Right lobe of liver (tissue), 6 donors: ENCODE measurements at regions not wholly inside any gene's neighbourhood (a gene's known extent, or its start where the extent isn't known, plus 50 kb on each side); places are given as distances from the start of the nearest gene placed in this dataset.

Source experiments
- ATAC-seq, 4 donors: fragments of 200-7000 bp; cut with Tn5 transposase; one replicate each; pipeline ENCODE4 v1.9.1; 2020; ENCODE audit warnings: mild to moderate bottlenecking in 4 of 4, moderate library complexity in 4 of 4
- DNase-seq, 3 donors: peaks; one replicate each; pipeline ENCODE4 v3.0.0-alpha.2; 2020
- H3K27ac ChIP-seq, 3 donors: fragments of 200-600 bp; one replicate each; pipeline ENCODE4 v1.8.0; 2022
- H3K27me3 ChIP-seq, 2 donors: fragments of 200-600 bp; one replicate each; pipeline ENCODE4 v1.8.0; 2022
- H3K36me3 ChIP-seq, 4 donors: fragments of 200-600 bp; sonication (generic) in 1 of 4; one replicate each; pipeline versions ENCODE4 v1.5.1 to v1.8.0; 2017 to 2022; ENCODE audit warnings: control low read depth in 1 of 4
- H3K4me1 ChIP-seq, 4 donors: fragments of 200-600 bp; sonication (generic) in 1 of 4; one replicate each; pipeline versions ENCODE4 v1.5.1 to v1.8.0; 2017 to 2022; ENCODE audit warnings: control low read depth in 1 of 4
- H3K4me3 ChIP-seq, 3 donors: fragments of 200-600 bp; one replicate each; pipeline ENCODE4 v1.8.0; 2022
- H3K9me3 ChIP-seq, 4 donors: fragments of 200-600 bp; sonication (generic) in 1 of 4; one replicate each; pipeline versions ENCODE4 v1.5.1 to v1.8.0; 2017 to 2022; ENCODE audit warnings: control low read depth in 1 of 4
- POLR2A ChIP-seq: fragments of 450-650 bp; IDR thresholded peaks from one replicate; pipeline ENCODE4 v1.6.1; 2017; ENCODE audit warnings: antibody characterized with exemption, mild to moderate bottlenecking
- WGBS: methylation state at CpG from one replicate; pipeline ENCODE4 v1.1.6; 2018; ENCODE audit warnings: low coverage, low lambda C conversion rate; ENCODE audit not compliant: insufficient coverage; ENCODE audit errors: missing lambda C conversion rate; 5-methylcytosine and 5-hydroxymethylcytosine counted together
- intact Hi-C, 2 donors: fragments of 100-400 bp; cut with DNase I; formaldehyde crosslinking; loops; one replicate each; pipeline versions ENCODE4 v1.11.2 to v1.14.1; 2022
- TF ChIP-seq, protein P1 (sequence below), 4 donors: fragments of 200-600 bp in 3 of 4; fragments of 450-650 bp in 1 of 4; IDR thresholded peaks; one replicate each; pipeline versions ENCODE4 v1.5.1 to v1.8.0; 2016 to 2022; ENCODE audit warnings: antibody characterized with exemption in 4 of 4, mild to moderate bottlenecking in 2 of 4
- donor health status: DM: no; HTN: yes; CAD: no.
- donor health status: DM: no; HTN: no; CAD: no.
- donor health status: DM: no; HTN: no; CAD: no.
- donor health status: DM: no; HTN: yes; CAD: no.
- donor health status: DM: no; HTN: yes; CAD: no.

DNA sequence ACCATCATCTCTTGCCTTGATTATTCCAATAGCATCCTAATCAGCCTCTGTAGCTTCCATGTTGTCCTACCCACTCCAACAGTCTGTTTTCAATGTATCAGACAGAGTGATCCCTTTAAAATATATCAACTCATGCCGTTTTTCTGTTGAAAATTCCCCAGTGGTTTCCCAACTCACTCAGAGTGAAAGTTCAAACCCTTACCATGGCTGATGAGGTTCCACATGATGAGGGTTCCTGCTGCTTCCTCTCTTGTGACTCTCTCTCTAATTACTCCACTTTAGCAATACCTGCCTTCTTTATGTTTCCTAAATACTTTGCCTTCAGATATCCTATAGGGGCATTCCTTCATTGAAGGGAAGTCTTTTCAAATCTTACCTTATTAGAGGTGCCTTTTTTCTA, 334.7 kb downstream of the PPP1R2C start:
- no peaks in the 10 kb centered on the region for H3K9me3 ChIP-seq
- TF ChIP-seq, protein P1, sequence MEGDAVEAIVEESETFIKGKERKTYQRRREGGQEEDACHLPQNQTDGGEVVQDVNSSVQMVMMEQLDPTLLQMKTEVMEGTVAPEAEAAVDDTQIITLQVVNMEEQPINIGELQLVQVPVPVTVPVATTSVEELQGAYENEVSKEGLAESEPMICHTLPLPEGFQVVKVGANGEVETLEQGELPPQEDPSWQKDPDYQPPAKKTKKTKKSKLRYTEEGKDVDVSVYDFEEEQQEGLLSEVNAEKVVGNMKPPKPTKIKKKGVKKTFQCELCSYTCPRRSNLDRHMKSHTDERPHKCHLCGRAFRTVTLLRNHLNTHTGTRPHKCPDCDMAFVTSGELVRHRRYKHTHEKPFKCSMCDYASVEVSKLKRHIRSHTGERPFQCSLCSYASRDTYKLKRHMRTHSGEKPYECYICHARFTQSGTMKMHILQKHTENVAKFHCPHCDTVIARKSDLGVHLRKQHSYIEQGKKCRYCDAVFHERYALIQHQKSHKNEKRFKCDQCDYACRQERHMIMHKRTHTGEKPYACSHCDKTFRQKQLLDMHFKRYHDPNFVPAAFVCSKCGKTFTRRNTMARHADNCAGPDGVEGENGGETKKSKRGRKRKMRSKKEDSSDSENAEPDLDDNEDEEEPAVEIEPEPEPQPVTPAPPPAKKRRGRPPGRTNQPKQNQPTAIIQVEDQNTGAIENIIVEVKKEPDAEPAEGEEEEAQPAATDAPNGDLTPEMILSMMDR (IDR thresholded peaks at IDR 0.05), result no peak
- no peak for TF ChIP-seq POLR2A
- intact Hi-C loops, result no loop called here

DNA sequence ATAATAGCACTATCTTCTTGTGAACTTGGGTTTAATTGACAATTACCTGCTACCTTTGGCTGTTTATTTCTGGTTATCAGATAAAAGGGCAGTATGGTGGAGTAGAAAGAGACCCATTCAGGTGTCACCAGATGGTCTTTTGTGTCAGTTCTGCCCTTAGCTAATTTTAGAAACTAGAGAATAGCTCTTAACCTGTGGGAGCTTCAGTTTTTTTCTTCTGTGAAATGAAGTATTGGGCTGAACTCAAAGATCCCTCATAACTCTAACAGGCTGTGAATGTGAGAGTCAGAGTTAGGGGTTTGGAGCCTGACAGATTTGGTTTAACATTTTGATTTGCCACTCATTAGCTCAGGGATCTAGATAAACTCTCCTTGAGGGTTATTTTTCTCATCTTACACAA, 335.2 kb downstream of the PPP1R2C start:
- intact Hi-C loops, result no loop called here
- no peaks in the 10 kb centered on the region for H3K9me3 ChIP-seq
- H3K27ac ChIP-seq, result no peak overlapping the region
- no peak overlapping the region for H3K4me3 ChIP-seq
- DNase-seq, result no peak
- H3K36me3 ChIP-seq, result no peaks in the 10 kb centered on the region
- H3K4me1 ChIP-seq, result no peaks in the 10 kb centered on the region
- no peaks in the 10 kb centered on the region for H3K27me3 ChIP-seq
- TF ChIP-seq POLR2A, result no peak
- TF ChIP-seq, protein P1 (IDR thresholded peaks at IDR 0.05), result no peak
- ATAC-seq, result no peak

More for the DNA sequence above, 334.7 kb downstream of the PPP1R2C start:
- WGBS, result 25% methylated on average over 1 of the region's 1 CpG
- H3K27me3 ChIP-seq, result no peaks in the 10 kb centered on the region
- ATAC-seq (no peak), DNase-seq (no peak)
- H3K4me1 ChIP-seq, result no peaks in the 10 kb centered on the region
- no peaks in the 10 kb centered on the region for H3K36me3 ChIP-seq
- H3K27ac ChIP-seq, result no peak overlapping the region
- H3K4me3 ChIP-seq, result no peak overlapping the region

DNA sequence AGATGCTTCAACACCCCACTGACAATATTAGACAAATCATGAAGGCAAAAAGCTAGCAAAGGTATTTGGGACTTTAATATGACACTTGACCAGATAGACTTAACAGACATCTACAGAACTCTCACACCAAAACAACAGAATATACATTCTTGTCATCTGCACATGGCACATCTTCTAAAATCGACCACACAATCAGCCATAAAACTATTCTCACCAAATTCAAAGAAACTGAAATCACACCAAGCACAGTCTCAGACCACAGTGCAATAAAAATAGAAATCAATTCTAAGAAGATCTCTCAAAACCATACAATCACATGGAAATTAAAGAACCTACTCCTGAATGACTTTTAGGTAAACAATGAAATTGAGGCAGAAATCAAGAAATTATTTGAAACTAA, 340.8 kb downstream of the PPP1R2C start:
- Histone ChIP-seq H3K27ac (no peak overlapping the region), H3K36me3 (no peaks in the 10 kb centered on the region), H3K27me3 (no peaks in the 10 kb centered on the region), H3K9me3 (no peaks in the 10 kb centered on the region), H3K4me3 (no peak overlapping the region), H3K4me1 (no peaks in the 10 kb centered on the region)
- ATAC-seq (no peak), DNase-seq (no peak)
- no peak for TF ChIP-seq POLR2A
- intact Hi-C loops, result no loop called here
- 18% methylated on average over 1 of the region's 1 CpG for WGBS

DNA sequence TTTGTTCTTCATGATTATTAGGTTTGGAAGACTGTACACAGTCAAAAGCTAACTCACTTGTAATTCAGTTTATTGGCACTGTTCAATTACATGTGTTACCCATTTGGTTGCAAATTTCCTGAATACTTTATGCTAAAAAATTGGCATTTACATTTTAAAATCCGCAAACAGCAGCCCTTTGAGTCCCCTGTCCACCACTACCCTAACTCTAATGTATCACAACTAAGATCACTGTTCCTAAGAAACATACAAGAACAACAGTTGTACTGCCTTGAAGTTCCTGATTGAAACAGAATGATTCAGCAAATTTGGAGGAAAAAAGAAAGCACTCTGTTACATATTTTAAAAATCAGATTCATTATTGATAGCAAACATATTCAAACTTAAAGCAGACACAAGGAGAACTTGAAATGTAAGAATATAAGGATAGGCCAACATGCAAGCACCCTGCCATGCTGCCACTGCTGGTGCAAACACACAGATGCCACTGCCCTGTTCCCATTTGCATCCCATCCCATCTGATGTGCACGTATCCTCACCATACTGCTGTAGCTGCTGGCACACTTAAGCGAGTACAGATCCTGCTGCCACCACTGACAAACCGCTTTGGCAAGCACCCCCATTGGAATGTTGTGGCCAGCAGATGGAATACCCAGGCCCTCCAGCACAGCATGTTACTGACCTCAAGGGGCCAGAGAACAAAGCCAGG, 343.4 kb downstream of the PPP1R2C start:
- intact Hi-C loops, result no loop called here
- Histone ChIP-seq H3K4me3 (no peak overlapping the region), H3K27me3 (no peaks in the 10 kb centered on the region), H3K4me1 (no peaks in the 10 kb centered on the region), H3K9me3 (no peaks in the 10 kb centered on the region), H3K36me3 (no peaks in the 10 kb centered on the region), H3K27ac (no peak overlapping the region)
- no peak for TF ChIP-seq POLR2A
- TF ChIP-seq, protein P1 (IDR thresholded peaks at IDR 0.05), result no peak
- WGBS, result 59% methylated on average over 2 of the region's 4 CpGs
- DNase-seq (peak in 1 of 3 donors; percentile 26), ATAC-seq (no peak)

DNA sequence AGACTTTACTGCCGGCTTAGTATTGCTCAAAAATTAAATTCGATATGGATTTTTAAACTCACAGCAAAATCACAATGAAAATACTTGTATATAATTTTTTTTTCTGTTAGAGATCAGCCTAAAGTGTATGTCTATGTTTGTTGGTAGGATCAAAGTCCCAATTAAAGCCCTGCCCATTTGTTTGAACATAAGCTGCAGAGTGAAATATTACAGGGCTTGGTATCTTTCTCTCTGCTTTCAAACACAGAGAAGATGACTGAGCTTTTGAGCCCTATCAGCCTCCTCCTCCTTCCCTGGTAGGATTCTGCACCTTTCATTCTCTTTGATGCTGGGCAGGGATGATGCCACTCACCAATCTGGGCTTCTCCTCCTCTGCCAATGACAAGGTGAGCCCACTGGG, 345.4 kb downstream of the PPP1R2C start:
- Histone ChIP-seq H3K4me3 (no peak overlapping the region), H3K9me3 (no peaks in the 10 kb centered on the region), H3K36me3 (no peaks in the 10 kb centered on the region), H3K4me1 (no peaks in the 10 kb centered on the region), H3K27me3 (no peaks in the 10 kb centered on the region), H3K27ac (no peak overlapping the region)
- intact Hi-C loops, result no loop called here
- DNase-seq, result no peak
- peak; percentile 66 to 79 (median 68) for ATAC-seq
- 60% methylated on average over 2 of the region's 2 CpGs for WGBS
- TF ChIP-seq POLR2A, result no peak
- TF ChIP-seq, protein P1 (IDR thresholded peaks at IDR 0.05), result no peak
